DND-41 (cell line): ENCODE measurements at regions not wholly inside any gene's neighbourhood (a gene's known extent, or its start where the extent isn't known, plus 50 kb on each side); places are given as distances from the start of the nearest gene placed in this dataset.
"Not testable (repeated sequence)": the region's sequence is repeated elsewhere in the genome, so short reads cannot be mapped to it uniquely, and the experiment has no call there.

Experiments
- EZH2 ChIP-seq: IDR thresholded peaks from 3 replicates; pipeline ENCODE4 v1.6.1; 2012; ENCODE audit warnings: borderline replicate concordance, low read depth, mild to moderate bottlenecking, moderate library complexity, low read length, inconsistent platforms; ENCODE audit not compliant: severe bottlenecking
- TF ChIP-seq, protein P1 (sequence below): IDR thresholded peaks from 2 replicates; pipeline ENCODE4 v1.5.1; 2012; ENCODE audit warnings: borderline replicate concordance, low read length, moderate library complexity, mild to moderate bottlenecking; ENCODE audit not compliant: poor library complexity, severe bottlenecking; ENCODE audit errors: extremely low read depth

DNA sequence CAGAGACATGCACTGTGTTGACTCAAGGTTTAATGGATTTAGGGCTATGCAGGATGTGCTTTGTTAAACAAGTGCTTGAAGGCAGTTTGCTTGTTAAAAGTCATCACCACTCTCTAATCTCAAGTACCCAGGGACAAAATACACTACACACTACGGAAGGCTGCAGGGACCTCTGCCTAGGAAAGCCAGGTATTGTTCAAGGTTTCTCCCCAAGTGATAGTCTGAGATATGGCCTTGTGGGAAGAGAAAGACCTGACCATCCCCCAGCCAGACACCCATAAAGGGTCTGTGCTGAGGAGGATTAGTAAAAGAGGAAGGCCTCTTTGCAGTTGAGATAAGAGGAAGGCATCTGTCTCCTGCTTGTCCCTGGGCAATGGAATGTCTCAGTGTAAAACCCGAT lies 781.7 kb downstream of the SPATA31A6 start:
- TF ChIP-seq, protein P1, sequence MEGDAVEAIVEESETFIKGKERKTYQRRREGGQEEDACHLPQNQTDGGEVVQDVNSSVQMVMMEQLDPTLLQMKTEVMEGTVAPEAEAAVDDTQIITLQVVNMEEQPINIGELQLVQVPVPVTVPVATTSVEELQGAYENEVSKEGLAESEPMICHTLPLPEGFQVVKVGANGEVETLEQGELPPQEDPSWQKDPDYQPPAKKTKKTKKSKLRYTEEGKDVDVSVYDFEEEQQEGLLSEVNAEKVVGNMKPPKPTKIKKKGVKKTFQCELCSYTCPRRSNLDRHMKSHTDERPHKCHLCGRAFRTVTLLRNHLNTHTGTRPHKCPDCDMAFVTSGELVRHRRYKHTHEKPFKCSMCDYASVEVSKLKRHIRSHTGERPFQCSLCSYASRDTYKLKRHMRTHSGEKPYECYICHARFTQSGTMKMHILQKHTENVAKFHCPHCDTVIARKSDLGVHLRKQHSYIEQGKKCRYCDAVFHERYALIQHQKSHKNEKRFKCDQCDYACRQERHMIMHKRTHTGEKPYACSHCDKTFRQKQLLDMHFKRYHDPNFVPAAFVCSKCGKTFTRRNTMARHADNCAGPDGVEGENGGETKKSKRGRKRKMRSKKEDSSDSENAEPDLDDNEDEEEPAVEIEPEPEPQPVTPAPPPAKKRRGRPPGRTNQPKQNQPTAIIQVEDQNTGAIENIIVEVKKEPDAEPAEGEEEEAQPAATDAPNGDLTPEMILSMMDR, result not testable (repeated sequence)
- not testable (repeated sequence) for TF ChIP-seq EZH2
